ENCODE measurements at regions not wholly inside any gene's neighbourhood (a gene's known extent, or its start where the extent isn't known, plus 50 kb on each side); places are given as distances from the start of the nearest gene placed in this dataset.
"Not testable (repeated sequence)": the region's sequence is repeated elsewhere in the genome, so short reads cannot be mapped to it uniquely, and the experiment has no call there.

GRCh38 chr13:94851576-94851975, 139.2 kb upstream of the SOX21 start:
- no peak overlapping the region for H3K4me3 Mint-ChIP-seq (ENCODE audit: unreplicated experiment)
- peaks cover 7% of the 10 kb centered on the region for H3K9me3 Mint-ChIP-seq (ENCODE audit: low read depth)
- no peaks in the 10 kb centered on the region for H3K36me3 Mint-ChIP-seq (ENCODE audit: low read depth)
- no peak for DNase-seq (ENCODE audit: low spot score)
- no peak overlapping the region for H3K27ac Mint-ChIP-seq (ENCODE audit: unreplicated experiment)
- no peaks in the 10 kb centered on the region for H3K4me1 Mint-ChIP-seq (ENCODE audit: low read depth)
- peaks cover 9% of the 10 kb centered on the region for H3K27me3 Mint-ChIP-seq (ENCODE audit: low read depth)
- TF ChIP-seq, protein P1, sequence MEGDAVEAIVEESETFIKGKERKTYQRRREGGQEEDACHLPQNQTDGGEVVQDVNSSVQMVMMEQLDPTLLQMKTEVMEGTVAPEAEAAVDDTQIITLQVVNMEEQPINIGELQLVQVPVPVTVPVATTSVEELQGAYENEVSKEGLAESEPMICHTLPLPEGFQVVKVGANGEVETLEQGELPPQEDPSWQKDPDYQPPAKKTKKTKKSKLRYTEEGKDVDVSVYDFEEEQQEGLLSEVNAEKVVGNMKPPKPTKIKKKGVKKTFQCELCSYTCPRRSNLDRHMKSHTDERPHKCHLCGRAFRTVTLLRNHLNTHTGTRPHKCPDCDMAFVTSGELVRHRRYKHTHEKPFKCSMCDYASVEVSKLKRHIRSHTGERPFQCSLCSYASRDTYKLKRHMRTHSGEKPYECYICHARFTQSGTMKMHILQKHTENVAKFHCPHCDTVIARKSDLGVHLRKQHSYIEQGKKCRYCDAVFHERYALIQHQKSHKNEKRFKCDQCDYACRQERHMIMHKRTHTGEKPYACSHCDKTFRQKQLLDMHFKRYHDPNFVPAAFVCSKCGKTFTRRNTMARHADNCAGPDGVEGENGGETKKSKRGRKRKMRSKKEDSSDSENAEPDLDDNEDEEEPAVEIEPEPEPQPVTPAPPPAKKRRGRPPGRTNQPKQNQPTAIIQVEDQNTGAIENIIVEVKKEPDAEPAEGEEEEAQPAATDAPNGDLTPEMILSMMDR (IDR thresholded peaks at IDR 0.05): no peak

GRCh38 chr13:94849254-94849653, 136.9 kb upstream of the SOX21 start:
- TF ChIP-seq, protein P1 (IDR thresholded peaks at IDR 0.05): no peak
- H3K4me1 Mint-ChIP-seq (ENCODE audit: low read depth): no peaks in the 10 kb centered on the region
- H3K36me3 Mint-ChIP-seq (ENCODE audit: low read depth): no peaks in the 10 kb centered on the region
- H3K4me3 Mint-ChIP-seq (ENCODE audit: unreplicated experiment): no peak overlapping the region
- H3K27me3 Mint-ChIP-seq (ENCODE audit: low read depth): peaks cover 9% of the 10 kb centered on the region
- H3K9me3 Mint-ChIP-seq (ENCODE audit: low read depth): peaks cover 7% of the 10 kb centered on the region
- DNase-seq (ENCODE audit: low spot score): no peak
- no peak overlapping the region for H3K27ac Mint-ChIP-seq (ENCODE audit: unreplicated experiment)

GRCh38 chr13:94842901-94843300, 130.6 kb upstream of the SOX21 start:
- DNase-seq (ENCODE audit: low spot score): no peak
- H3K27ac Mint-ChIP-seq (ENCODE audit: unreplicated experiment): no peak overlapping the region
- H3K4me3 Mint-ChIP-seq (ENCODE audit: unreplicated experiment): no peak overlapping the region
- no peaks in the 10 kb centered on the region for H3K36me3 Mint-ChIP-seq (ENCODE audit: low read depth)
- TF ChIP-seq, protein P1 (IDR thresholded peaks at IDR 0.05): no peak
- peaks cover 10% of the 10 kb centered on the region for H3K9me3 Mint-ChIP-seq (ENCODE audit: low read depth)
- peaks cover 12% of the 10 kb centered on the region for H3K27me3 Mint-ChIP-seq (ENCODE audit: low read depth)
- no peaks in the 10 kb centered on the region for H3K4me1 Mint-ChIP-seq (ENCODE audit: low read depth)

DNA sequence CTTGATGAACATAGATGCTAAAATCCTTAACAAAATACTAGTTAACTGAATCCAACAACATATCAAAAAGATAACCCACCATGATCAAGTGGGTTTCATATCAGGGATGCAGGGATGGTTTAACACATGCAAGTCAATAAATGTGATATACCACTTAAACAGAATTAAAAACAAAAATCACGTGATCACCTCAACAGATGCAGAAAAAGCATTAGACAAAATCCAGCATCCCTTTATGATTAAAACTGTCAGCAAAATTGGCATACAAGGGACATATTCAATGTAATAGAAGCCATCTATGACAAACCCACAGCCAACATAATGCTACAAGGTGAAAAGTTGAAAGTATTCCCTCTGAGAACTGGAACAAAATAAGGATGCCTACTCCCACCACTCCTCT, 124.7 kb upstream of the SOX21 start:
- H3K27ac Mint-ChIP-seq (ENCODE audit: unreplicated experiment); H3K36me3 Mint-ChIP-seq (ENCODE audit: low read depth); DNase-seq (ENCODE audit: low spot score); H3K4me3 Mint-ChIP-seq (ENCODE audit: unreplicated experiment); H3K4me1 Mint-ChIP-seq (ENCODE audit: low read depth): not testable (repeated sequence)
- H3K27me3 Mint-ChIP-seq (ENCODE audit: low read depth): peaks cover 24% of the 10 kb centered on the region
- peaks cover 14% of the 10 kb centered on the region for H3K9me3 Mint-ChIP-seq (ENCODE audit: low read depth)

GRCh38 chr13:94829837-94830365, 117.6 kb upstream of the SOX21 start:
- Mint-ChIP-seq H3K27me3 (ENCODE audit: low read depth) (peaks cover 13% of the 10 kb centered on the region), H3K36me3 (ENCODE audit: low read depth) (no peaks in the 10 kb centered on the region), H3K9me3 (ENCODE audit: low read depth) (no peaks in the 10 kb centered on the region), H3K4me1 (ENCODE audit: low read depth) (peaks cover 4% of the 10 kb centered on the region), H3K27ac (ENCODE audit: unreplicated experiment) (no peak overlapping the region), H3K4me3 (ENCODE audit: unreplicated experiment) (no peak overlapping the region)
- TF ChIP-seq, protein P1 (IDR thresholded peaks at IDR 0.05): no peak
- no peak for DNase-seq (ENCODE audit: low spot score)

DNA sequence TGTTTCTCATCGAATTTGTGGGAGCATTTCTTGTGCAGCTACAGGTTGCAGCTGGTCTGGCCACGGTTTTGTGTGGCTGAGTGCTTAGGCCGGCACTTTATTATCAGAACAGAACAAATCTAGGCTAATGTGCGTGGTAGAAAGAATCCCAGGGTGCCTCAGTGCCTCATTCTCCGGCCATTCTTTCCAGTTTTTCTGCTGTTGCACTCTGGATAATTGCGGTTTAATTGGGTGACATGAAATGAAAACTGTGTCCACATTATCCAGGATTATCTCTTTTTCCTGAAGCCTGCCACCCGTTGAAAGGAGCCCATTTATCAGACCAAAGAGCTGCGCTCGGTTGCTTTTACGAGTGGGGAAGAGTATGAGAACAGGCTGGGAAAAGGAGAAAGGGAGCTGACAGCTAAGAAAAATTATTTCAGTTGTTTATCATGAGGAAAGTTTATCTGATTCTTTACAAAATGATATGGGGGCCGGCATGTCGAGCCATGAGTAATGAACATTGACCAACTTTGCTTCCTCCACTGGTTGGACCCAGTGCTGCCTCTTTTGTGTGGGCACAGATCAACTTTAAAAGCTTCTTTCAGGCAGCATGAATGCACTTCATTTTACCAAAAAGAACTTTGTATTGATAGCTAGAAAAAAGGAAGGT, 117.0 kb upstream of the SOX21 start:
- no peak for DNase-seq (ENCODE audit: low spot score)
- Mint-ChIP-seq H3K36me3 (ENCODE audit: low read depth) (no peaks in the 10 kb centered on the region), H3K9me3 (ENCODE audit: low read depth) (no peaks in the 10 kb centered on the region), H3K4me1 (ENCODE audit: low read depth) (peaks cover 4% of the 10 kb centered on the region), H3K27ac (ENCODE audit: unreplicated experiment) (no peak overlapping the region), H3K4me3 (ENCODE audit: unreplicated experiment) (no peak overlapping the region), H3K27me3 (ENCODE audit: low read depth) (peaks cover 13% of the 10 kb centered on the region)
- TF ChIP-seq, protein P1 (IDR thresholded peaks at IDR 0.05): no peak

All from chondrocyte (in vitro differentiated cells).